HG03378 (cell line): ENCODE measurements at regions not wholly inside any gene's neighbourhood (a gene's known extent, or its start where the extent isn't known, plus 50 kb on each side); places are given as distances from the start of the nearest gene placed in this dataset.

Experiments
- ATAC-seq: cut with Tn5 transposase; IDR thresholded peaks from one replicate; pipeline ENCODE4 v1.9.1; 2021; ENCODE audit warnings: mild to moderate bottlenecking, moderate library complexity; ENCODE audit not compliant: unreplicated experiment

DNA sequence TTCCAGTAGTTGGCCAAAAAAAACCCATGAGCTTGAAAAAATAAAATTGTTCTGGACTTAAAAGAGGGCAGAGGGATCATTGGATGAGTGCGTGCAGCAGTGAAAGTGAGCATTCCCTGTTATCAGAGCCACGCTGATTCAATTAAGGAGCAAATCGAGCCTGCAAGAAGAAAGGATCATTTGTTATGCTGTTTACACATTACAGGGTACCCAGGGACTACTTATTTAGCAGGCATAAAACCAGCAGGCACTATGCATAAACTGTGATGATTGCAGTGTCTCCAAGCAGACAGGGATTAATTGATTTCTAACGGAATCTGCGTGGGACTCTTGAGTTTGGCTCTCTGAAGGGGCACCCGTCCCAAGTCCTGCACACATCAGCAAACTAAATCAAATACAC lies 83.5 kb downstream of the SHOX start:
- ATAC-seq = no peak
